GM19238 (cell line): ENCODE measurements at regions not wholly inside any gene's neighbourhood (a gene's known extent, or its start where the extent isn't known, plus 50 kb on each side); places are given as distances from the start of the nearest gene placed in this dataset.
A peak's percentile ranks its signal among the peaks of the same experiment; 100 is the strongest.
"Not testable (repeated sequence)": the region's sequence is repeated elsewhere in the genome, so short reads cannot be mapped to it uniquely, and the experiment has no call there.

Experiments used
- DNase-seq: peaks from one replicate; pipeline ENCODE4 v3.0.0; 2011; ENCODE audit warnings: low spot score; ENCODE audit not compliant: insufficient read length

GRCh38 chr6:154921482-154921881 lies 73.6 kb upstream of the TIAM2 start:
- no peak for DNase-seq

- no peak for DNase-seq
Observed at GRCh38 chr6:154923199-154923869, 71.8 kb upstream of the TIAM2 start.

DNA sequence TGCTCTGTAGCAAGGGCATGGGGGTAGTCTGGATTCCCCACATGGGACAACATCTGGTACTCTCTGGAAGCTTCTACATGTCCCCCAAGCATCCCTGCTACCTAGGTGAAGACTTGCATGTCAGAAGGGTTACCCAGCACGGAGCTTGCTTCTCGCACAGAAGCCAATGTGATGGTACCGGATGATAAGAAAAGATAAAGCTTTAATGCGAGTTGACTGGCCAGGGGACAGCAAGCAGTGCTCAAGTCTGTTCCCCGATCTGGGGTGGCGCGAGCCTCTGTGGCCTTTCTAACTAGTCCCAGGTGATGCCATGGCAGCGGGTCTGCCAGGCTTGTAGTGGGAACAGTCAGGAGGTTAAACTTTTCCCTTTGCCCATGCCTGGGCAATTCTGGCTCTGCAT lies 70.0 kb upstream of the TIAM2 start:
- DNase-seq = no peak

DNA sequence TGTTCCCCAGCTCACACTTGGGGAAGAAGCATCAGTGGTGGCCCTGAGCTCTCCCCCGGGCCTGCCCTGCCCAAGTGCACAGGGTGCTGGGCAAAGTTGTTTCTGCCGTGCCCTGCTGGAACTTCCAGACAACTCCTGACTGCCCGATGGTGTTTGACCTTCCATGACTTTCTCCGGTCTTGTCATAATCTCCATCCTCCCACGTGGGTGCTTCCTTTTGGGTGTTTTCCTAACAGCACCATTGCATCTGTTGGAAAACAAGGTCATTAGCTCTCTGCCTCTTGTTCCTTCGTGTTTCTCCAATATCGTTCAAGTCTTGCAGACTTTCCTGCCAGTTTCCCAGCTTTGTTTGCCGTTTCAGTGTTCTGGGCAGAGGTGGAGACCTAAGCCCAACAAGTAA lies 68.7 kb upstream of the TIAM2 start:
- no peak for DNase-seq

DNA sequence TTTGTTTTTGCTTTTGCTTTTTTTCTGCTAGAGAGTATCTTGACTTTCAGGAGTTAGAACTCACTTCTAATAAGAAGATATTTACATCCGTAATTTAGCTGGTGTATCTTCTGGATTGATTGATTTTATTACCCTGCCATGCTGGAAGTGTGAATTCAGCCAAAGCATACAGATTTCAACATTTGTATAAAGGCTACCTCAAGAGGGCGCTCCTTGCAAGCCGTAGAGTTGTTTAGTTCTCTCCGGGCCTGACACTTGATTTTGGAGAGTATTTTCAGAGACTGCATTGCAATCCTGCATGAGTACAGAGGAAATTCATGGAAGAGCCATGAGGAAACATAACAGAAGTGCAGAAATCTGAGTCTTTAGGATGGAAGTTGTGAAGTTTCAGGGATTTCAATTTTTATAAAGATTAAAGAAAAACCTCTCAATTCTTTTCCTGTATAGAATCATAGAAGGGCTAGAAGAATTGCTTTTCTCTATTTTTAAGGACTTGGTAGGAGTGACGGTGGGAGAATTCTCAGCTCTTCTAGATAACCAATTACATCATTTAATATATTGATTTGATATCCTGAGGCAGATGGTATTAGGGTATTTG lies 66.7 kb upstream of the TIAM2 start:
- DNase-seq = peak; percentile 34

DNA sequence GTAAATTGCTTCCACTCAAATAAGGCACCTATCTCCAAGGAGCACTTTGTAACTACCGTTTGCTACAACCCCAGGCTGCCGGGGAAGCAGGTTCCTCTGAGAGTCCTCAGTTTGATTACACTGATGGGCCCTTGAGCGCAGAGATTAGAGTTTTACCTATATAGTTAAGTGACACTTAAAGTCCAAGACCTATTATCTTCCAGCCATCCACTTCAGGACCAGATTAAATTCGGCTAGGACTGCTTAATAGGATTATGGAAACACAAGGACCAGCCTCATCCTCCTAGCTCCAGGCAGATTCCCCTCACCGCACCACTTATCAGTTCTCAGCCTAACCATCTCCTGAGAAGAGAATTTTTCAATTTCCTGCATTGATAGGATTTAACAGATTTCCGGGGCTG lies 64.7 kb upstream of the TIAM2 start:
- no peak for DNase-seq

DNA sequence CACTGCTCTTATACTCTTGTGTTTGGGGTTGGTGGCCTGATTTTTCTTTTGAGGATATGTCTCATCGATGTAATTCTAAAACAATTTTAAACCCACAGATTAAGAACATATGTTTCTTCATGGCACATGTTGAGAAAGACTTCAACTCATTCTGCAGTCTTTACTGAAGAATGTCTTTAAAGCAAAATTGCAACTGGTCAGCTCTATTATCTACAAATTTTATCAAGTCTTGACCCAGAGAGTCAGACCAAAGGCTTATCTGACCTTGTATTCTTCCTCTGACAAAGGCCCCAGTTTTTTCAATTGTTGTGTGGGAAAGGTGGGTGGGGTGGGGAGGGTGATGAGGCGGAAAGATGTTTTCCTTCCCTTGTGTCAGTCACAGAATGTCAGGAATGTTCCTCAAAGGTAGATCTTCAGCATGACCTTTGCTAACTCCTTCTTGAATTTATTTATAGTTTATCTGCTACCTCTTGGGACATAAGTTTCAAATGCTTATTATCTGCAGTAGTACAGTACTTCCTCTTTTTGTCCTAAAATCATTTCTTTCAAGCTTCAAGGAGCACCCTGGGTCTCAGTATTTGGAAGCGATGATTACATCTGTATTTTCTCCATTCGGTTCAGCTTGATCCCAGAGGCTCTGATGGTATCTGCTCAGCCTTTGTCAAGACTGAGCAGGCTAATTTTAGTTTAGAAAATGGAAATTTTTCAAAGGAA lies 63.2 kb upstream of the TIAM2 start:
- no peak for DNase-seq

DNA sequence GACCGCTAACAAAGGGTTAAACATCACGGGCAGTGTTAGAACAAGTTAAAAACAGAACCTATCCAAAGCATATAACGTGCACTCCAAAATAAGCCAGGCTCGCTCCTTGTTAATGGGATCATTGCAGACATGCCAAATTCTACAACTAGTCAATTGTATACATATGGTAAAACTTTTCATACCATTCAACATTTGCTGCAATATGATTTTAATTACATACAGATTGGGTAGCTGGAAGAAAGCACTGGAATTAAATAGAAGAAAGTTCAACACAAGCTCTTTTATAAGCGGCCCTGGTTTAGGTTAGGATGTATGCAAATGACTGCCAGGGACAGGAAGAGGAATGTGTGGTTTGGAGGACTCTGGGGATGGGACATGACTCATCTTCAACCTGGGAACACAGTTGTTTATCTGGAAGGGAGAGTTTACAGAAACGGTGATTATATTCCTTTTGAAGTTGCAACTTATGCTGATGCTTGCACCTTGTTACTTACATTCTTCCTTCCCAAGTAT lies 62.5 kb upstream of the TIAM2 start:
- no peak for DNase-seq

DNA sequence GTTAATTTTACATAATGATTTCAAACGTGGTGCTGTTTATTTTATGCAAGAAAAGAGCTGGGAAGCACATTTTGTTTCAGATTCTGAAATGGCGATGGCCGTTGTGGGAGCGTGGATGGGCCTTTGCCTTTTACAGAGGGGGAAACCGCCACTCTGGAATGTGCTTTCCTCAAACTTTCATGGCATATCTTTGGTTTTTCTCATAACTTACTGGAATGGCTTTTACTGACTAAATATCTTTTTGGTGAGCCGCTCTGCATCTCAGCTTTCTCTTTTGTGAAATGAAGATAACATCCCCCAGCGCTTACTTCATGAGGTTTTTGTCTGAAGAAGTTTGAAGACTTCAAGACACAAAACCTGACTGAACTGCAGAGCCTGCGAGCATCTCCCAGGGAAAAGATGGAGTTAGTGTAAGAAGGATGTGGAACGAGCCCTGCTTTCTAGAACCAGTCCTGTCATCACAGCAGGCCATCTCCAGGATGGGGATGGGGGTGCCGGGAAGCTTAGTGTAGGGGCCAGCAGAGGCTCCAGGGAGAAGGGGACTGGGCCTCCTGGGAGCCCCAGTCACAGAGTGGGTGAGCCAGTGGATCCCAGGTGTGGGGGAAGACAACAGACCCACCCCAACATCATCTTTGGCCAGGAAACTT lies 61.8 kb upstream of the TIAM2 start:
- no peak for DNase-seq

- DNase-seq = no peak
Observed at GRCh38 chr6:154937306-154938220, 57.6 kb upstream of the TIAM2 start.

DNA sequence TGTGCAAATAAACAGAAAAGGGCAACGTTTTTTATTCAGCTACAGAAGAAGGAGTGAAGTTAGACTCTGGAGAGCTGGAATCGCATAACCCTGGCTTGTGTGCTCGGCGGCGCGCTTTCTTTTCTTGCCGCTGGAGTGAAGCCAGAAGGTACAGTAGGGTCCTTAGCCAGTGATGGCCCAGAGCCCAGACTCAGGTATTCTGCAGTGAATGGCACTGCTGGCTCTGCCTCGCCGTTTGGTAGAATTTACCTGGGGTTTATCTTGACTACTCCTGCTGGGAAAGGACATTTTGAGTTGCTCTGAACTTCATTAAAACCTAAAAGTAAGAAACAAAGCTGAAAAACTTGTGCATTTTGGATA lies 56.9 kb upstream of the TIAM2 start:
- DNase-seq = no peak

DNA sequence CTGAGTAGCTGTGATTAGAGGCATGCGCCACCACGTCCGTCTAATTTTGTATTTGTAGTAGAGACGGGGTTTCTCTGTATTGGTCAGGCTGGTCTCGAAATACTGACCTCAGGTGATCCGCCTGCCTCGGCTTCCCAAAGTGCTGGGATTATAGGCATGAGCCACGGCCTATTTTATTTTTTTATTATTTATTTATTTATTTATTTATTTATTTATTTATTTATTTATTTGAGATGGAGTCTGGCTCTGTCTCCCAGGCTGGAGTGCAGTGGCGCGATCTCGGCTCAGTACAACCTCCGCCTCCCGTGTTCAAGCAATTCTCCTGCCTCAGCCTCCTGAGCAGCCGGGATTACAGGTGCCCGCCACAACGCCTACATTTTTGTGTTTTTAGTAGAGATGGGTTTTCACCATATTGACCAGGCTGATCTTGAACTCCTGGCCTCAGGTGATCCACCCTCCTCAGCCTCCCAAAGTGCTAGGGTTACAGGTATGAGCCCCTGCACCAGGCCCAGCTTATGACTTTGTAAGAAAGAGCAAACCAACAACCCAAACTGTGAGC lies 56.3 kb upstream of the TIAM2 start:
- DNase-seq = not testable (repeated sequence)

GRCh38 chr6:154942770-154943169 lies 52.3 kb upstream of the TIAM2 start:
- DNase-seq = no peak

DNA sequence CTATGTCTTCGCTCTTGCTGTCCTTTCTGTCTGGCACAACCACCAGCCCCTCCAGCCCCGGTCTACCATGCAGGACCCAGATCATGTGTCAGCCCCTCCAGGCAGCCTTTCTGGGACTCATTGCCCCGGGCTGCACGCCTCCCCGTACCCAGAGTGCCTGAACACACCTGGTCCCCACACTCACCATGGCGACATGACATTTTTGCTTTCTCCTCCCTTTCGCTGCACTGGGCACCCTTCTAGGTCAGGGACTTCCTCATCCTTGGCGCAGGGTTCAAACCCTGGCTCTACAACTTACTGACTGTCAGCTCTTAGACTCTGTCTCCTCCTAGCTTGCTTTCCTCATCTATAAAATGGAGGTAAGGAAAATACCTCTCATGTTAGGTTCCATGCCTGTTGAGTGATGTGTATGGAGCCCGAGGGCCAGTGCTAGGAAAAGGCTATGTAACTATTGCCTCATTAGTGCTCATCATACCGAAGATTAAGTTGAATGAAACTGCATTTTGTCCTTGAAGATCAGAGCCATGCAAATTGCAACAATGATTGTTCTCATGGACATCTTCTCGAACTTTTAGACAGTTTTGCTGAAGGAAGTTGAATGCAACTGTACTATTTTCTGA lies 49.7 kb upstream of the TIAM2 start:
- no peak for DNase-seq
